KMS-11 (cell line): ENCODE measurements at regions not wholly inside any gene's neighbourhood (a gene's known extent, or its start where the extent isn't known, plus 50 kb on each side); places are given as distances from the start of the nearest gene placed in this dataset.
"Not testable (repeated sequence)": the region's sequence is repeated elsewhere in the genome, so short reads cannot be mapped to it uniquely, and the experiment has no call there.

Experiments used
- H2AFZ ChIP-seq: fragments of 200-600 bp; sonication (generic); 2 replicates; pipeline ENCODE4 v1.6.1; 2016; ENCODE audit warnings: antibody characterized with exemption, mixed run types, low read depth
- H3K27ac ChIP-seq: fragments of 200-600 bp; sonication (generic); 2 replicates; pipeline ENCODE4 v1.6.1; 2016; ENCODE audit warnings: mild to moderate bottlenecking, mixed run types
- H3K27me3 ChIP-seq: fragments of 200-600 bp; sonication (generic); 2 replicates; pipeline ENCODE4 v1.6.1; 2017; ENCODE audit warnings: mild to moderate bottlenecking, low read depth, mixed run types, moderate library complexity; ENCODE audit not compliant: insufficient read depth
- H3K36me3 ChIP-seq: fragments of 200-600 bp; sonication (generic); 2 replicates; pipeline ENCODE4 v1.6.1; 2017; ENCODE audit warnings: mild to moderate bottlenecking, mixed run types; ENCODE audit not compliant: insufficient read depth
- H3K4me1 ChIP-seq: fragments of 200-600 bp; sonication (generic); 2 replicates; pipeline ENCODE4 v1.6.1; 2016; ENCODE audit warnings: mild to moderate bottlenecking, low read depth, mixed run types; ENCODE audit not compliant: poor library complexity, severe bottlenecking
- H3K4me2 ChIP-seq: fragments of 200-600 bp; sonication (generic); 2 replicates; pipeline ENCODE4 v1.7.0; 2016; ENCODE audit warnings: mild to moderate bottlenecking, mixed run types
- H3K4me3 ChIP-seq: fragments of 200-600 bp; sonication (generic); IDR thresholded peaks from 2 replicates; pipeline ENCODE4 v1.6.1; 2017; ENCODE audit warnings: low read depth, low read length, mixed read lengths; ENCODE audit not compliant: insufficient read depth
- H3K79me2 ChIP-seq: fragments of 200-600 bp; sonication (generic); 2 replicates; pipeline ENCODE4 v1.6.1; 2016; ENCODE audit warnings: low read depth, mixed run types; ENCODE audit not compliant: insufficient read depth
- H3K9ac ChIP-seq: fragments of 200-600 bp; sonication (generic); 2 replicates; pipeline ENCODE4 v1.6.1; 2016; ENCODE audit warnings: mild to moderate bottlenecking, mixed run types
- H4K20me1 ChIP-seq: fragments of 200-600 bp; sonication (generic); 2 replicates; pipeline ENCODE4 v1.6.1; 2016; ENCODE audit warnings: mild to moderate bottlenecking, mixed run types; ENCODE audit not compliant: insufficient read depth
- TF ChIP-seq, protein P1 (sequence below): fragments of 200-600 bp; sonication (generic); conservative IDR thresholded peaks from 2 replicates; pipeline ENCODE4 v1.6.1; 2017; ENCODE audit warnings: low read depth, mild to moderate bottlenecking, antibody characterized with exemption, low read length, moderate library complexity, mixed read lengths

DNA sequence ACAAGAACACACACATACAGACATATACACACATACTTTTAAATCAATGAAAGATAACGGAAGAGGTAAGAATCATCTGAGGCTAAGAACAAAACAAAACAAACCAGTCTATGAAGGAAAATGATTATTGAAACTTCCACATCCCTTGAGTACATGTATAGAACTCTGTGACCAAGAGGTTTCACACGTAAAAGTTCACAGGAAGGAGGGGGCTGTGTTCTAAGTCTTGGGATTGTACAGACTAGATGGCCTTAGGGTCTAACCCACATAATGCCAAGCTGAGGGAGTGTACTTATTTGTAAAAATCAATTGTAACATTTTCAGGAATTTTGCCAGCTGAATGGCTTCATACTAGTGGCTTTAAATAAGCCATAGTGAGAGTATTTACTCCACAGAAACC is 144.4 kb upstream of the IFNE start:
- Histone ChIP-seq H4K20me1 (no peaks in the 10 kb centered on the region), H3K4me2 (no peak overlapping the region), H3K27me3 (no peaks in the 10 kb centered on the region), H3K4me3 (no peak overlapping the region), H3K9ac (no peak overlapping the region), H3K79me2 (no peaks in the 10 kb centered on the region), H2AFZ (no peak overlapping the region), H3K36me3 (no peaks in the 10 kb centered on the region), H3K27ac (no peak overlapping the region), H3K4me1 (no peaks in the 10 kb centered on the region)
- TF ChIP-seq, protein P1, sequence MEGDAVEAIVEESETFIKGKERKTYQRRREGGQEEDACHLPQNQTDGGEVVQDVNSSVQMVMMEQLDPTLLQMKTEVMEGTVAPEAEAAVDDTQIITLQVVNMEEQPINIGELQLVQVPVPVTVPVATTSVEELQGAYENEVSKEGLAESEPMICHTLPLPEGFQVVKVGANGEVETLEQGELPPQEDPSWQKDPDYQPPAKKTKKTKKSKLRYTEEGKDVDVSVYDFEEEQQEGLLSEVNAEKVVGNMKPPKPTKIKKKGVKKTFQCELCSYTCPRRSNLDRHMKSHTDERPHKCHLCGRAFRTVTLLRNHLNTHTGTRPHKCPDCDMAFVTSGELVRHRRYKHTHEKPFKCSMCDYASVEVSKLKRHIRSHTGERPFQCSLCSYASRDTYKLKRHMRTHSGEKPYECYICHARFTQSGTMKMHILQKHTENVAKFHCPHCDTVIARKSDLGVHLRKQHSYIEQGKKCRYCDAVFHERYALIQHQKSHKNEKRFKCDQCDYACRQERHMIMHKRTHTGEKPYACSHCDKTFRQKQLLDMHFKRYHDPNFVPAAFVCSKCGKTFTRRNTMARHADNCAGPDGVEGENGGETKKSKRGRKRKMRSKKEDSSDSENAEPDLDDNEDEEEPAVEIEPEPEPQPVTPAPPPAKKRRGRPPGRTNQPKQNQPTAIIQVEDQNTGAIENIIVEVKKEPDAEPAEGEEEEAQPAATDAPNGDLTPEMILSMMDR: no peak

- H3K4me1 ChIP-seq, H3K36me3 ChIP-seq, H4K20me1 ChIP-seq, H3K4me3 ChIP-seq, H3K9ac ChIP-seq, H3K27me3 ChIP-seq, H3K4me2 ChIP-seq, H2AFZ ChIP-seq, H3K27ac ChIP-seq, H3K79me2 ChIP-seq: not testable (repeated sequence)
Observed at GRCh38 chr9:21628954-21629353, 146.8 kb upstream of the IFNE start.

GRCh38 chr9:21634951-21635350 is 152.8 kb upstream of the IFNE start:
- H3K27ac ChIP-seq: no peak overlapping the region

GRCh38 chr9:21638104-21638503 is 156.0 kb upstream of the IFNE start:
- H3K4me1 ChIP-seq: no peaks in the 10 kb centered on the region
- H2AFZ ChIP-seq: no peak overlapping the region
- no peak overlapping the region for H3K4me2 ChIP-seq

More at GRCh38 chr9:21634951-21635350, 152.8 kb upstream of the IFNE start:
- Histone ChIP-seq H4K20me1 (no peaks in the 10 kb centered on the region), H3K79me2 (no peaks in the 10 kb centered on the region), H3K27me3 (no peaks in the 10 kb centered on the region), H3K36me3 (no peaks in the 10 kb centered on the region), H3K4me2 (no peak overlapping the region), H3K9ac (no peak overlapping the region), H2AFZ (no peak overlapping the region), H3K4me1 (no peaks in the 10 kb centered on the region), H3K4me3 (no peak overlapping the region)
- TF ChIP-seq, protein P1: no peak

DNA sequence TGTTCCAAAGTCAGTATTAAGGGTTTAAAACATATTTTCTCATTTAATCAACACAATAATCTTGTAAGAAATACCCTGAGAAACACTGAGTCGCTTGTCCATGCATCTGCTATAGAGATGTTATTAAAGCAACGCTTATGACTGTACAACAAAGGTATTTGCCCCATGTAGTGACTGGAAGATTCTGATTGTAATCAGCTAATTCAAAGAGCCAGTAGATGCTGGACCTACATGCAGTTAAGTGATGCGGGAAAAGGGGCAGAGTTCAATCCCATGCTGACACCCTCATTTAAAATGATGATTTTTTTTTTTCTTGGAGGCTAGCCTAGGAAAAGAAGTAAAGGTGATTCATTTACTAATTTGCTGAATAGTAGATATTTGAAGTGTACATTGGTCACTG is 149.3 kb upstream of the MTAP start:
- H4K20me1 ChIP-seq: no peaks in the 10 kb centered on the region
- no peak overlapping the region for H3K4me2 ChIP-seq
- TF ChIP-seq, protein P1: no peak
- no peaks in the 10 kb centered on the region for H3K36me3 ChIP-seq
- H3K79me2 ChIP-seq: no peaks in the 10 kb centered on the region
- no peak overlapping the region for H2AFZ ChIP-seq
- no peaks in the 10 kb centered on the region for H3K4me1 ChIP-seq
- no peak overlapping the region for H3K27ac ChIP-seq
- no peaks in the 10 kb centered on the region for H3K27me3 ChIP-seq
- H3K4me3 ChIP-seq: no peak overlapping the region
- no peak overlapping the region for H3K9ac ChIP-seq

More at GRCh38 chr9:21638104-21638503, 156.0 kb upstream of the IFNE start:
- Histone ChIP-seq H3K27me3 (no peaks in the 10 kb centered on the region), H4K20me1 (no peaks in the 10 kb centered on the region), H3K27ac (no peak overlapping the region), H3K36me3 (no peaks in the 10 kb centered on the region), H3K79me2 (no peaks in the 10 kb centered on the region), H3K4me3 (no peak overlapping the region), H3K9ac (no peak overlapping the region)
- TF ChIP-seq, protein P1: no peak
